Astrocyte (in vitro differentiated cells and primary cell): ENCODE measurements at regions not wholly inside any gene's neighbourhood (a gene's known extent, or its start where the extent isn't known, plus 50 kb on each side); places are given as distances from the start of the nearest gene placed in this dataset.

Experiments used
- CTCF ChIP-seq: IDR thresholded peaks from 2 replicates; pipeline ENCODE4 v1.5.1; 2011; ENCODE audit warnings: low read depth, mild to moderate bottlenecking, inconsistent platforms, low read length, moderate library complexity; ENCODE audit not compliant: insufficient read depth
- EZH2 ChIP-seq: IDR thresholded peaks from 2 replicates; pipeline ENCODE4 v1.6.1; 2012; ENCODE audit warnings: mild to moderate bottlenecking, low read length, inconsistent platforms; ENCODE audit not compliant: insufficient read depth

GRCh38 chr6:91018586-91018985 lies 431.7 kb upstream of the MAP3K7 start:
- no peak for TF ChIP-seq CTCF
- TF ChIP-seq EZH2: no peak
